H1 (cell line): ENCODE measurements at regions not wholly inside any gene's neighbourhood (a gene's known extent, or its start where the extent isn't known, plus 50 kb on each side); places are given as distances from the start of the nearest gene placed in this dataset.
"Not testable (repeated sequence)": the region's sequence is repeated elsewhere in the genome, so short reads cannot be mapped to it uniquely, and the experiment has no call there.

Experiments
- CTCF ChIA-PET: fragments of 300-600 bp; sonication (Branson Sonifier 250); formaldehyde crosslinking; loops from one replicate; lab custom pipeline; 2021; ENCODE audit not compliant: partially characterized antibody; lab: Charles Lee
- POLR2A ChIA-PET: fragments of 300-600 bp; sonication (Branson Sonifier 250); formaldehyde crosslinking; loops from one replicate; lab custom pipeline; 2021; ENCODE audit warnings: inconsistent platforms; ENCODE audit not compliant: partially characterized antibody; lab: Charles Lee
- DNase-seq, 2 experiments: peaks; one replicate each; pipeline versions ENCODE4 v3.0.0 to v3.0.0-alpha.2; 2010 to 2022; ENCODE audit warnings: low spot score in 2 of 2, low read depth in 1 of 2, mixed read lengths in 1 of 2
- FAIRE-seq: peaks from 2 replicates; lab custom pipeline; 2011; peaks lifted over from hg19 to GRCh38; lab: Jason Lieb, UNC
- H2AFZ ChIP-seq: 2 replicates; pipeline ENCODE4 v1.8.1; 2012; ENCODE audit warnings: low read length, inconsistent platforms
- H2AK5ac ChIP-seq: 2 replicates; pipeline ENCODE4 v1.6.1; 2013; ENCODE audit warnings: low read depth, low read length
- H2BK120ac ChIP-seq: replicated peaks from 2 replicates; pipeline ENCODE3; 2013; ENCODE audit warnings: low read depth, low read length, inconsistent platforms
- H2BK12ac ChIP-seq: 2 replicates; pipeline ENCODE4 v1.6.1; 2013; ENCODE audit warnings: low read depth, low read length
- H2BK15ac ChIP-seq: 2 replicates; pipeline ENCODE4 v1.6.1; 2013; ENCODE audit warnings: low read length
- H2BK20ac ChIP-seq: 2 replicates; pipeline ENCODE4 v1.6.1; 2013; ENCODE audit warnings: low read length
- H2BK5ac ChIP-seq: 2 replicates; pipeline ENCODE4 v1.6.1; 2013; ENCODE audit warnings: low read depth, low read length
- H3K14ac ChIP-seq: 2 replicates; pipeline ENCODE4 v1.6.1; 2013; ENCODE audit warnings: inconsistent platforms; ENCODE audit not compliant: insufficient read length
- H3K18ac ChIP-seq: 2 replicates; pipeline ENCODE4 v1.6.1; 2013; ENCODE audit warnings: low read length; ENCODE audit errors: extremely low read depth
- H3K23ac ChIP-seq: 2 replicates; pipeline ENCODE4 v1.6.1; 2013; ENCODE audit warnings: inconsistent platforms; ENCODE audit not compliant: insufficient read length
- H3K23me2 ChIP-seq: 2 replicates; pipeline ENCODE4 v1.6.1; 2013; ENCODE audit warnings: low read depth, low read length
- H3K27ac ChIP-seq: 2 replicates; pipeline ENCODE4 v1.6.1; 2011; ENCODE audit warnings: low read depth, low read length, inconsistent platforms
- H3K27me3 ChIP-seq, 4 experiments: replicated peaks in 1 of 4; 1 replicate in 1 of 4; 2 replicates in 3 of 4; pipeline versions ENCODE4 v1.6.1 to v1.8.1; 2011 to 2013; ENCODE audit warnings: low read length in 3 of 4, mild to moderate bottlenecking in 3 of 4, inconsistent platforms in 2 of 4, mixed read lengths in 2 of 4, moderate library complexity in 1 of 4; ENCODE audit not compliant: control insufficient read depth in 3 of 4, insufficient read depth in 3 of 4; ENCODE audit errors: extremely low read depth in 1 of 4
- H3K36me3 ChIP-seq, 4 experiments: 2 replicates each; pipeline versions ENCODE4 v1.6.1 to v1.8.1; 2011 to 2013; ENCODE audit warnings: mild to moderate bottlenecking in 4 of 4, low read length in 3 of 4, moderate library complexity in 2 of 4, control low read depth in 1 of 4, inconsistent platforms in 1 of 4; ENCODE audit not compliant: insufficient read depth in 4 of 4, control insufficient read depth in 2 of 4
- H3K4ac ChIP-seq: replicated peaks from 2 replicates; pipeline ENCODE3; 2013; ENCODE audit warnings: low read length, low read depth, mixed read lengths, inconsistent platforms; ENCODE audit not compliant: insufficient read length
- H3K4me1 ChIP-seq, 4 experiments: replicated peaks in 1 of 4; 1 replicate in 1 of 4; 2 replicates in 3 of 4; pipeline versions ENCODE4 v1.6.1 to v1.8.1; 2011 to 2013; ENCODE audit warnings: low read length in 3 of 4, inconsistent platforms in 2 of 4, mixed read lengths in 1 of 4; ENCODE audit not compliant: insufficient read depth in 4 of 4, control insufficient read depth in 3 of 4
- H3K4me2 ChIP-seq, 2 experiments: 2 replicates each; pipeline versions ENCODE4 v1.6.1 to v1.8.1; 2011 to 2013; ENCODE audit warnings: low read depth in 2 of 2, low read length in 2 of 2, control low read depth in 1 of 2, inconsistent platforms in 1 of 2, mild to moderate bottlenecking in 1 of 2; ENCODE audit not compliant: insufficient read depth in 1 of 2
- H3K4me3 ChIP-seq, 4 experiments: fragments of 200-600, 300-600 bp in 1 of 4; sonication (generic), shearing (Covaris generic), sonication (Bioruptor Twin) in 1 of 4; 2 replicates each; pipeline versions ENCODE4 v1.5.1 to v1.8.1; 2011 to 2016; ENCODE audit warnings: low read length in 4 of 4, low read depth in 3 of 4, control low read depth in 2 of 4, inconsistent platforms in 2 of 4, mild to moderate bottlenecking in 2 of 4, mixed read lengths in 1 of 4, moderate library complexity in 1 of 4; ENCODE audit not compliant: insufficient read depth in 2 of 4; ENCODE audit errors: extremely low read depth in 1 of 4
- H3K56ac ChIP-seq: replicated peaks from 2 replicates; pipeline ENCODE3; 2013; ENCODE audit warnings: low read depth, mild to moderate bottlenecking, mixed read lengths, low read length, inconsistent platforms; ENCODE audit not compliant: insufficient read length
- H3K79me1 ChIP-seq: 2 replicates; pipeline ENCODE4 v1.6.1; 2013; ENCODE audit warnings: low read depth, low read length, control low read depth
- H3K79me2 ChIP-seq, 2 experiments: 2 replicates each; pipeline versions ENCODE4 v1.6.1 to v1.8.1; 2012 to 2013; ENCODE audit warnings: low read length in 2 of 2, mild to moderate bottlenecking in 2 of 2, inconsistent platforms in 1 of 2; ENCODE audit not compliant: insufficient read depth in 2 of 2, control insufficient read depth in 1 of 2
- H3K9ac ChIP-seq, 4 experiments: replicated peaks in 1 of 4; 1 replicate in 1 of 4; 2 replicates in 3 of 4; pipeline versions ENCODE4 v1.6.1 to v1.8.1; 2011 to 2013; ENCODE audit warnings: low read depth in 3 of 4, low read length in 3 of 4, control low read depth in 2 of 4, mild to moderate bottlenecking in 2 of 4, moderate library complexity in 2 of 4, inconsistent platforms in 1 of 4; ENCODE audit errors: extremely low read depth in 1 of 4
- H3K9me3 ChIP-seq, 2 experiments: 2 replicates each; pipeline versions ENCODE4 v1.6.1 to v1.8.1; 2012 to 2013; ENCODE audit warnings: mild to moderate bottlenecking in 2 of 2, moderate library complexity in 2 of 2, control low read depth in 1 of 2, inconsistent platforms in 1 of 2, low read depth in 1 of 2, low read length in 1 of 2, mixed read lengths in 1 of 2; ENCODE audit not compliant: insufficient read depth in 2 of 2
- H4K20me1 ChIP-seq, 2 experiments: replicated peaks in 1 of 2; 2 replicates each; pipeline versions ENCODE3 to v1.8.1; 2011 to 2013; ENCODE audit warnings: inconsistent platforms in 2 of 2, low read length in 2 of 2, mild to moderate bottlenecking in 1 of 2; ENCODE audit not compliant: insufficient read depth in 2 of 2, control insufficient read depth in 1 of 2
- H4K5ac ChIP-seq: 2 replicates; pipeline ENCODE4 v1.6.1; 2013; ENCODE audit warnings: low read length, low read depth, mixed read lengths, inconsistent platforms; ENCODE audit not compliant: insufficient read length
- H4K8ac ChIP-seq: 2 replicates; pipeline ENCODE4 v1.8.0; 2013; ENCODE audit warnings: mild to moderate bottlenecking, moderate library complexity, low read length, inconsistent platforms; ENCODE audit not compliant: insufficient read depth; ENCODE audit errors: extremely low read depth
- H4K91ac ChIP-seq: replicated peaks from 2 replicates; pipeline ENCODE3; 2013; ENCODE audit warnings: low read length, mixed read lengths, inconsistent platforms; ENCODE audit not compliant: insufficient read length
- POLR2A ChIP-seq, 2 experiments: IDR thresholded peaks; 1 replicate in 1 of 2; 2 replicates in 1 of 2; pipeline ENCODE4 v1.6.1; 2011; ENCODE audit warnings: low read depth in 2 of 2, low read length in 2 of 2, mild to moderate bottlenecking in 2 of 2; ENCODE audit errors: control extremely low read depth in 1 of 2
- WGBS, 2 experiments: shearing (Covaris generic) in 1 of 2; methylation state at CpG; one replicate each; pipeline versions ENCODE4 v1.1.6 to v1.1.7; 2013 to 2015; ENCODE audit warnings: low lambda C conversion rate in 2 of 2, mixed read lengths in 2 of 2, inconsistent platforms in 1 of 2, low coverage in 1 of 2, missing lambda C conversion rate in 1 of 2; ENCODE audit not compliant: insufficient replicate concordance in 2 of 2, insufficient coverage in 1 of 2, insufficient read length in 1 of 2; ENCODE audit errors: extremely low coverage in 1 of 2, missing lambda C conversion rate in 1 of 2; 5-methylcytosine and 5-hydroxymethylcytosine counted together

GRCh38 chr4:55280474-55280873 lies 65.6 kb upstream of the SRD5A3 start:
- peak overlapping the region; percentile 36; the same call in 1 of the 2 replicates for H3K27ac ChIP-seq
- H3K56ac ChIP-seq, FAIRE-seq, H3K14ac ChIP-seq, H3K79me1 ChIP-seq, H3K79me2 ChIP-seq, H2BK20ac ChIP-seq, H3K18ac ChIP-seq, H3K36me3 ChIP-seq, DNase-seq, H4K91ac ChIP-seq, H3K27me3 ChIP-seq, H2AK5ac ChIP-seq, H2AFZ ChIP-seq, H3K9ac ChIP-seq, H4K5ac ChIP-seq, H3K23ac ChIP-seq, CTCF ChIA-PET, POLR2A ChIA-PET, H3K4ac ChIP-seq, H3K23me2 ChIP-seq, H4K20me1 ChIP-seq, H4K8ac ChIP-seq, H2BK120ac ChIP-seq, H2BK15ac ChIP-seq: not testable (repeated sequence)
- H3K9me3 ChIP-seq: peaks cover 13 to 23% of the 10 kb centered on the region in 2 experiments
- 7% methylated on average over 6 of the region's 7 CpGs; no CpG with 5 or more reads in 1 of the 2 experiments for WGBS, 2 experiments
- TF ChIP-seq POLR2A (IDR thresholded peaks at IDR 0.05; ENCODE audit: control extremely low read depth in 1 of 2, low read depth in 2 of 2, low read length in 2 of 2): peak in 1 of 2 experiments; percentile 46; a peak in 1 of 3 replicates
- H3K4me3 ChIP-seq: peak overlapping the region in 1 of 4 experiments; percentile 36; a peak in 1 of 8 replicates
- H3K4me1 ChIP-seq: peaks cover 0 to 19% (median 5%) of the 10 kb centered on the region in 4 experiments; a peak in 4 of 7 replicates
- H2BK5ac ChIP-seq: peak overlapping the region; percentile 90; the same call in 1 of the 2 replicates
- H3K4me2 ChIP-seq: peak overlapping the region; percentile 22 to 67; a peak in 2 of 4 replicates
- peak overlapping the region; percentile 42; the same call in 1 of the 2 replicates for H2BK12ac ChIP-seq
